ENCODE measurements at regions not wholly inside any gene's neighbourhood (a gene's known extent, or its start where the extent isn't known, plus 50 kb on each side); places are given as distances from the start of the nearest gene placed in this dataset.
A peak's percentile ranks its signal among the peaks of the same experiment; 100 is the strongest.

DNA sequence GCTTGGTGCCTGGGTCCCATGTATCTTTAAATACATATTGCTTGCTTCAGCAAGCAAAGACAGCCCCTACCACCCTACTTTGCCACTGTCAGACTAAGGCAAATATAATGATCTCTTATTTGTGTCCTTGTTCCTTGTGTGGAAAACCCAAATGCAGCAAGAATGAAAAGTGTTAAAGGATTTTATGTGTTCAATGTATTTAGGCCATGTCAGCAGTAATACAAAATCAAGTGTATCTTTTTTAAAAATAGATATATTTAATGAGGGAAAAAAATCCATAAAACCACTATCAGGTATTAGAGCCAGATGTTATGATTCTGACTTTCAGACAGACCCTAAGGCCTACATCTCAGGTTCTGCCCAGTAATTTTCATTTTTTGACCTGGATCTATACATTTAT lies 374.5 kb downstream of the SEC14L1 start:
- Histone ChIP-seq H4K20me1 (ENCODE audit: control insufficient read depth, extremely low read depth, insufficient read depth, low read length) (no peaks in the 10 kb centered on the region), H3K27ac (ENCODE audit: insufficient read depth, low read length) (no peak overlapping the region), H3K4me3 (replicated peaks in 1 of 4; ENCODE audit: control extremely low read depth in 1 of 4, insufficient read depth in 1 of 4, low read depth in 3 of 4, low read length in 4 of 4) (no peak overlapping the region), H3K4me1 (ENCODE audit: control insufficient read depth, extremely low read depth, insufficient read depth, low read length) (no peaks in the 10 kb centered on the region), H3K79me2 (ENCODE audit: control insufficient read depth, insufficient read depth, low read length) (no peaks in the 10 kb centered on the region), H3K36me3 (ENCODE audit: control insufficient read depth, insufficient read depth, low read length) (no peaks in the 10 kb centered on the region), H3K4me2 (ENCODE audit: extremely low read depth, insufficient read depth, low read length) (no peak overlapping the region), H3K9ac (ENCODE audit: insufficient read depth, low read length) (no peak overlapping the region), H3K9me3 (ENCODE audit: control insufficient read depth, insufficient read depth, low read depth, low read length) (no peaks in the 10 kb centered on the region), H3K27me3 (ENCODE audit: control insufficient read depth, insufficient read depth, low read length) (no peaks in the 10 kb centered on the region), H2AFZ (ENCODE audit: low read length) (no peak overlapping the region)
- TF ChIP-seq EZH2 (IDR thresholded peaks at IDR 0.05; ENCODE audit: low read length, missing control alignments) (no peak), CTCF (conservative IDR thresholded peaks at IDR 0.05 in 1 of 2, IDR thresholded peaks at IDR 0.05 in 1 of 2; ENCODE audit: low read depth in 1 of 2, low read length in 2 of 2) (no peak)
- no peak for DNase-seq (ENCODE audit: low read depth in 2 of 2)

DNA sequence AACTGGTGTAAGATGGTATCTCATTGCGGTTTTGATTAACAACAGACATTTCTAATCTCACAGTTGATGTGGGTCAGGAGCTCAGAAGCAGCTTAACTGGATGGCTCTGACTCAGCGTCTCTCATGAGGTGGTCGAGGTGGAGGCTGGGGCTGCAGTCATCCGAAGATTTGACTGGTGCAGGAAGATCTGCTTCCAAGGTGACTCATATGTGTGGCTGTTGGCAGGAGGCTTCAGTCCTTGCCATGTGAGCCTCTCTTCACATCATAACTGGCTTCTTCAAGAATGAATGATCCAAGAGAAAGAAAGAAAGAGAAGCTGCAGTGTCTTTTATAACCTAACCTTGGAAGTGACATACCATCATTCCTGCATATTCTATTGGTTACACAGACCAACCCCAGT lies 376.1 kb downstream of the SEC14L1 start:
- Histone ChIP-seq H3K36me3 (ENCODE audit: control insufficient read depth, insufficient read depth, low read length) (no peaks in the 10 kb centered on the region), H3K4me2 (ENCODE audit: extremely low read depth, insufficient read depth, low read length) (no peak overlapping the region), H3K27me3 (ENCODE audit: control insufficient read depth, insufficient read depth, low read length) (no peaks in the 10 kb centered on the region), H3K4me1 (ENCODE audit: control insufficient read depth, extremely low read depth, insufficient read depth, low read length) (no peaks in the 10 kb centered on the region), H3K9ac (ENCODE audit: insufficient read depth, low read length) (no peak overlapping the region), H3K9me3 (ENCODE audit: control insufficient read depth, insufficient read depth, low read depth, low read length) (no peaks in the 10 kb centered on the region), H2AFZ (ENCODE audit: low read length) (no peak overlapping the region), H3K4me3 (replicated peaks in 1 of 4; ENCODE audit: control extremely low read depth in 1 of 4, insufficient read depth in 1 of 4, low read depth in 3 of 4, low read length in 4 of 4) (no peak overlapping the region), H4K20me1 (ENCODE audit: control insufficient read depth, extremely low read depth, insufficient read depth, low read length) (no peaks in the 10 kb centered on the region), H3K79me2 (ENCODE audit: control insufficient read depth, insufficient read depth, low read length) (no peaks in the 10 kb centered on the region), H3K27ac (ENCODE audit: insufficient read depth, low read length) (no peak overlapping the region)
- peak; percentile 50 to 96 for DNase-seq (ENCODE audit: low read depth in 2 of 2)
- no peak for TF ChIP-seq CTCF (conservative IDR thresholded peaks at IDR 0.05 in 1 of 2, IDR thresholded peaks at IDR 0.05 in 1 of 2; ENCODE audit: low read depth in 1 of 2, low read length in 2 of 2)
- TF ChIP-seq EZH2 (IDR thresholded peaks at IDR 0.05; ENCODE audit: low read length, missing control alignments), result no peak

DNA sequence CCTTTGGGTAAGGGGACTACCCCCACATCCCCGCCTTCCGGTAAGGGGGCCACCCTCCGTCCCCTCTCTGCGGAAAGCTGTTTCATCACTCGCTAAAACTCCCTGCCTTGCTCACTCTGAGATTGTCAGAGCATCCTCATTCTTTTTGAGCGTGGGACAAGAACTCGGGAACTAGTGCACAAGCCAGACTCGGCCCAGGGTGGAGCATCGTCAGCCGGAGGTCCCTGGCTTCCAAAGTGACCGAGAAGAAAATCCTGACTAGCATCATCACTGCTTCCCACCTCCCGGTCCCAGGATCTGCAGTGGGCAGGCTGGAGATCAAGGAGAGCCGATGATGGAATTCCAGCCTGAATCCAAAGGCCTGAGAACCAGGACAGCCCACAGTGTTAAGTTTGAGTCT lies 380.3 kb downstream of the SEC14L1 start:
- Histone ChIP-seq H4K20me1 (ENCODE audit: control insufficient read depth, extremely low read depth, insufficient read depth, low read length) (no peaks in the 10 kb centered on the region), H3K36me3 (ENCODE audit: control insufficient read depth, insufficient read depth, low read length) (no peaks in the 10 kb centered on the region), H3K4me1 (ENCODE audit: control insufficient read depth, extremely low read depth, insufficient read depth, low read length) (no peaks in the 10 kb centered on the region), H3K9me3 (ENCODE audit: control insufficient read depth, insufficient read depth, low read depth, low read length) (no peaks in the 10 kb centered on the region), H3K4me3 (replicated peaks in 1 of 4; ENCODE audit: control extremely low read depth in 1 of 4, insufficient read depth in 1 of 4, low read depth in 3 of 4, low read length in 4 of 4) (no peak overlapping the region), H3K4me2 (ENCODE audit: extremely low read depth, insufficient read depth, low read length) (no peak overlapping the region), H3K27ac (ENCODE audit: insufficient read depth, low read length) (no peak overlapping the region), H3K79me2 (ENCODE audit: control insufficient read depth, insufficient read depth, low read length) (no peaks in the 10 kb centered on the region), H3K9ac (ENCODE audit: insufficient read depth, low read length) (no peak overlapping the region), H2AFZ (ENCODE audit: low read length) (no peak overlapping the region), H3K27me3 (ENCODE audit: control insufficient read depth, insufficient read depth, low read length) (no peaks in the 10 kb centered on the region)
- TF ChIP-seq CTCF (conservative IDR thresholded peaks at IDR 0.05 in 1 of 2, IDR thresholded peaks at IDR 0.05 in 1 of 2; ENCODE audit: low read depth in 1 of 2, low read length in 2 of 2) (no peak), EZH2 (IDR thresholded peaks at IDR 0.05; ENCODE audit: low read length, missing control alignments) (no peak)
- no peak for DNase-seq (ENCODE audit: low read depth in 2 of 2)
